GM19463 (cell line): ENCODE measurements at regions not wholly inside any gene's neighbourhood (a gene's known extent, or its start where the extent isn't known, plus 50 kb on each side); places are given as distances from the start of the nearest gene placed in this dataset.
"Not testable (repeated sequence)": the region's sequence is repeated elsewhere in the genome, so short reads cannot be mapped to it uniquely, and the experiment has no call there.

Source experiments
- ATAC-seq: cut with Tn5 transposase; IDR thresholded peaks from one replicate; pipeline ENCODE4 v1.9.1; 2021; ENCODE audit warnings: mild to moderate bottlenecking, moderate library complexity; ENCODE audit not compliant: unreplicated experiment

- ATAC-seq, result no peak
Measured at GRCh38 chr3:164927728-164928127, 150.6 kb downstream of the SI start.

- ATAC-seq, result no peak
Measured at GRCh38 chr3:164918905-164919304, 159.4 kb downstream of the SI start.

GRCh38 chr3:164912916-164913315 lies 165.4 kb downstream of the SI start:
- no peak for ATAC-seq

- no peak for ATAC-seq
Measured at GRCh38 chr3:164903820-164904451, 174.4 kb downstream of the SI start.

GRCh38 chr3:164897342-164897741 lies 181.0 kb downstream of the SI start:
- no peak for ATAC-seq

- no peak for ATAC-seq
Measured at GRCh38 chr3:164890061-164890460, 188.2 kb downstream of the SI start.

GRCh38 chr3:164883171-164883570 lies 195.1 kb downstream of the SI start:
- no peak for ATAC-seq

- ATAC-seq, result no peak
Measured at GRCh38 chr3:164879201-164879600, 199.1 kb downstream of the SI start.

- no peak for ATAC-seq
Measured at GRCh38 chr3:164864454-164864853, 213.8 kb downstream of the SI start.

GRCh38 chr3:164852866-164853265 lies 225.4 kb downstream of the SI start:
- ATAC-seq, result no peak

GRCh38 chr3:164851905-164852304 lies 226.4 kb downstream of the SI start:
- ATAC-seq, result no peak

- no peak for ATAC-seq
Measured at GRCh38 chr3:164851204-164851603, 227.1 kb downstream of the SI start.

GRCh38 chr3:164848923-164849322 lies 229.4 kb downstream of the SI start:
- no peak for ATAC-seq

GRCh38 chr3:164845739-164846138 lies 232.6 kb downstream of the SI start:
- ATAC-seq, result no peak

- ATAC-seq, result no peak
Measured at GRCh38 chr3:164832216-164832615, 246.1 kb downstream of the SI start.

- no peak for ATAC-seq
Measured at GRCh38 chr3:164818318-164818717, 260.0 kb downstream of the SI start.

GRCh38 chr3:164814106-164814505 lies 264.2 kb downstream of the SI start:
- ATAC-seq, result no peak

GRCh38 chr3:164812042-164812441 lies 266.3 kb downstream of the SI start:
- no peak for ATAC-seq

GRCh38 chr3:164806188-164806587 lies 272.1 kb downstream of the SI start:
- ATAC-seq, result no peak

- no peak for ATAC-seq
Measured at GRCh38 chr3:164794099-164794498, 284.2 kb downstream of the SI start.

- no peak for ATAC-seq
Measured at GRCh38 chr3:164791263-164791662, 287.0 kb downstream of the SI start.

GRCh38 chr3:164784407-164784806 lies 293.9 kb downstream of the SI start:
- ATAC-seq, result not testable (repeated sequence)

- no peak for ATAC-seq
Measured at GRCh38 chr3:164781755-164782154, 296.5 kb downstream of the SI start.
